GM12878 (cell line): ENCODE measurements at regions not wholly inside any gene's neighbourhood (a gene's known extent, or its start where the extent isn't known, plus 50 kb on each side); places are given as distances from the start of the nearest gene placed in this dataset.

Experiments
- ATAC-seq: fragments of 200-7000 bp; cut with Tn5 transposase; 3 replicates; pipeline ENCODE4 v1.9.1; 2020; ENCODE audit warnings: mild to moderate bottlenecking, moderate library complexity
- BruUV-seq: library from RNA; stranded (reverse); fragments of 400-500 nt; replicated peaks from 2 replicates; lab custom pipeline; 2021; lab: Mats Ljungman, UMichigan
- CTCF ChIA-PET: fragments of 300-600 bp; sonication (Branson Sonifier 250); formaldehyde crosslinking; extraction: SDS; loops from one replicate; lab custom pipeline; 2021; ENCODE audit warnings: inconsistent platforms; lab: Yijun Ruan, JAX
- POLR2A ChIA-PET: fragments of 350-600 bp; formaldehyde crosslinking; extraction: SDS; loops from one replicate; lab custom pipeline; 2021; ENCODE audit warnings: inconsistent platforms; lab: Charles Lee
- RAD21 ChIA-PET: fragments of 300-600 bp; sonication (Branson Sonifier 250); formaldehyde crosslinking; loops from one replicate; lab custom pipeline; 2023; ENCODE audit warnings: antibody characterized with exemption; ENCODE audit not compliant: unreplicated experiment; lab: Charles Lee
- SMC1A ChIA-PET: fragments of 300-600 bp; sonication (Branson Sonifier 250); formaldehyde crosslinking; loops from one replicate; lab custom pipeline; 2023; ENCODE audit not compliant: unreplicated experiment, uncharacterized antibody; lab: Charles Lee
- DNase-seq: peaks from one replicate; pipeline ENCODE4 v3.0.0-alpha.2; 2011; ENCODE audit warnings: low read depth, low spot score
- FAIRE-seq: peaks from 3 replicates; lab custom pipeline; 2011; peaks lifted over from hg19 to GRCh38; lab: Jason Lieb, UNC
- H2AFZ ChIP-seq: 2 replicates; pipeline ENCODE4 v1.6.0; 2011; ENCODE audit warnings: low read depth, low read length, control low read depth; ENCODE audit not compliant: control insufficient read depth
- H3K27ac ChIP-seq: 2 replicates; pipeline ENCODE4 v1.5.1; 2011; ENCODE audit warnings: control low read depth; ENCODE audit not compliant: control insufficient read depth, insufficient read depth
- H3K27me3 ChIP-seq, 2 experiments: replicated peaks in 1 of 2; 2 replicates each; pipeline versions ENCODE4 v1.6.0 to v1.6.1; 2011; ENCODE audit warnings: low read length in 1 of 2; ENCODE audit not compliant: control insufficient read depth in 2 of 2, insufficient read depth in 2 of 2
- H3K36me3 ChIP-seq, 2 experiments: 2 replicates each; pipeline ENCODE4 v1.5.1; 2011; ENCODE audit warnings: low read length in 1 of 2; ENCODE audit not compliant: control insufficient read depth in 2 of 2, insufficient read depth in 2 of 2
- H3K4me1 ChIP-seq: 2 replicates; pipeline ENCODE4 v1.6.1; 2011; ENCODE audit warnings: mild to moderate bottlenecking, low read length, moderate library complexity, mixed read lengths; ENCODE audit not compliant: control insufficient read depth, insufficient read depth
- H3K4me2 ChIP-seq: 2 replicates; pipeline ENCODE4 v1.6.0; 2011; ENCODE audit warnings: control low read depth; ENCODE audit not compliant: control insufficient read depth, insufficient read depth
- H3K4me3 ChIP-seq: fragments of 200-600 bp; sonication (generic); 2 replicates; pipeline ENCODE4 v1.5.1; 2016
- H3K79me2 ChIP-seq: 2 replicates; pipeline ENCODE4 v1.6.0; 2011; ENCODE audit warnings: low read length; ENCODE audit not compliant: control insufficient read depth, insufficient read depth
- H3K9ac ChIP-seq: 2 replicates; pipeline ENCODE4 v1.8.0; 2011; ENCODE audit warnings: low read length, control low read depth, mixed read lengths; ENCODE audit not compliant: control insufficient read depth, insufficient read depth
- H3K9me3 ChIP-seq: replicated peaks from 3 replicates; pipeline ENCODE4 v1.5.1; 2011; ENCODE audit warnings: mild to moderate bottlenecking, low read length; ENCODE audit not compliant: control insufficient read depth, insufficient read depth
- H4K20me1 ChIP-seq: 2 replicates; pipeline ENCODE4 v1.6.0; 2011; ENCODE audit not compliant: control insufficient read depth, insufficient read depth
- BMI1 ChIP-seq: fragments of 450-650 bp; IDR thresholded peaks from 2 replicates; pipeline ENCODE4 v1.6.1; 2016; ENCODE audit warnings: mild to moderate bottlenecking, moderate library complexity, borderline replicate concordance
- NFIC ChIP-seq: IDR thresholded peaks from 2 replicates; pipeline ENCODE4 v1.6.1; 2012; ENCODE audit warnings: low read depth, mild to moderate bottlenecking, inconsistent platforms, low read length, moderate library complexity
- PAX5 ChIP-seq: IDR thresholded peaks from 2 replicates; pipeline ENCODE4 v1.6.1; 2011; ENCODE audit warnings: low read depth, low read length, borderline replicate concordance
- POLR2AphosphoS5 ChIP-seq: IDR thresholded peaks from 2 replicates; pipeline ENCODE4 v1.6.1; 2011; ENCODE audit warnings: mild to moderate bottlenecking, low read length, inconsistent platforms
- SP1 ChIP-seq: IDR thresholded peaks from one replicate; pipeline ENCODE4 v1.6.1; 2011; ENCODE audit warnings: low read depth, low read length
- TAF1 ChIP-seq: IDR thresholded peaks from 2 replicates; pipeline ENCODE4 v1.6.1; 2011; ENCODE audit warnings: mild to moderate bottlenecking, low read depth, low read length, borderline replicate concordance
- ZBED1 ChIP-seq: IDR thresholded peaks from 2 replicates; pipeline ENCODE4 v1.6.1; 2016; ENCODE audit warnings: borderline replicate concordance
- WGBS: methylation state at CpG from one replicate; pipeline ENCODE4 v1.1.6; 2016; ENCODE audit warnings: low lambda C conversion rate; ENCODE audit not compliant: insufficient replicate concordance, insufficient coverage; ENCODE audit errors: missing lambda C conversion rate; 5-methylcytosine and 5-hydroxymethylcytosine counted together
- in situ Hi-C: fragments of 300-500 bp; cut with MboI; formaldehyde crosslinking; loops from 9 replicates; pipeline ENCODE4 v1.14.3; 2018; ENCODE audit warnings: mixed read lengths
- intact Hi-C: fragments of 100-400 bp; cut with micrococcal nuclease; formaldehyde crosslinking; loops from one replicate; pipeline ENCODE4 v1.14.2; 2022; ENCODE audit not compliant: unreplicated experiment
- TF ChIP-seq, protein P1 (sequence below): fragments of 450-650 bp; IDR thresholded peaks from 2 replicates; pipeline ENCODE4 v1.6.1; 2017; ENCODE audit warnings: low read depth, mild to moderate bottlenecking, moderate library complexity
- TF ChIP-seq, protein P2 (sequence below): fragments of 450-650 bp; conservative IDR thresholded peaks from 2 replicates; pipeline ENCODE4 v1.6.1; 2017; ENCODE audit warnings: mild to moderate bottlenecking, moderate library complexity
- TF ChIP-seq, protein P3 (sequence below): IDR thresholded peaks from 2 replicates; pipeline ENCODE4 v1.6.1; 2012; ENCODE audit warnings: low read depth, low read length, improper control_type of control experiment
- TF ChIP-seq, protein P4 (sequence below): fragments of 450-650 bp; IDR thresholded peaks from 2 replicates; pipeline ENCODE4 v1.6.1; 2016; ENCODE audit warnings: mild to moderate bottlenecking

DNA sequence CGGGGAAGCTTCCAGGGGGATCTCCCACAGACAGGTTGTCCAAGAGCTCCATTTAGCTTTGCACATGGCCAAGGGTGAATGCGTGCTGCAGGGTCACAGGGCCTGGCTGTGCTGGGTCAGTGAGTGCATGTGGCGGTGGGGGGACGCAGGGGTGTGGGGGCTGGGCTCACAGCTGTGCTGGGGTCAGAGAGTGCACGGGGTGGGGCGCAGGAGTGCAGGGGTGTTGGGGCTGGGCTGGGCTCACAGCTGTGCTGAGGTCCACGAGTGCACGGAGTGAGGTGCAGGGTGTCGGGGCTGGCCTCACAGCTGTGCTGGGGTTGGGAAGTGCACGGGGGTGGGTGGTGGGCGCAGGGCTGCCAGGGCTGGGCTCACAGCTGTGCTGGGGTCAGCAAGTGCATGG, 557.7 kb downstream of the BRD1 start:
- CTCF ChIA-PET = no interaction called here
- intact Hi-C loops (no loop called here), in situ Hi-C loops (no loop called here)

DNA sequence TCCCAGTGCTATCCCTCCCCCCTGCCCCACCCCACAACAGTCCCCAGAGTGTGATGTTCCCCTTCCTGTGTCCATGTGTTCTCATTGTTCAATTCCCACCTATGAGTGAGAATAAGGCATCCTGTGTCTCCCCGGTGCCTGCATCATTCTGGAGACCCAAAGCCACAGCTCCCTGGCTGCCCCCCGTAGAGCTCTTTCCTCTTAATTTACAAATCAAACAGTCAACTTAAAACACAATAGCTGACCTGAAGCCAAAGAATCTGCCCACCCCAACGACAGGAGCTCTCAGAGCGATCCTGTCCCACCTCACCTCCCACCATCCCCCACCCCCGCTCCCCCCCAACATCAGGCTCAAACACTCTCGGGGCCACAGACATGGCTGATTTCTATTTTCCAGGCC, 558.3 kb downstream of the BRD1 start:
- Histone ChIP-seq H3K4me1 (no peaks in the 10 kb centered on the region), H3K79me2 (no peaks in the 10 kb centered on the region), H3K9me3 (no peaks in the 10 kb centered on the region; the same call in 2 of the 3 replicates), H2AFZ (no peak overlapping the region), H3K27ac (no peak overlapping the region), H3K27me3 (no peaks in the 10 kb centered on the region), H4K20me1 (no peaks in the 10 kb centered on the region), H3K4me3 (no peak overlapping the region), H3K9ac (no peak overlapping the region), H3K4me2 (no peak overlapping the region), H3K36me3 (no peaks in the 10 kb centered on the region)
- ChIA-PET SMC1A (no interaction called here), POLR2A (no interaction called here), RAD21 (no interaction called here), CTCF (no interaction called here)
- ATAC-seq (no peak), FAIRE-seq (no peak), DNase-seq (no peak)
- in situ Hi-C loops (no loop called here), intact Hi-C loops (no loop called here)
- 2% methylated on average over 4 of the region's 6 CpGs for WGBS
- BruUV-seq = no TSS peak
- TF ChIP-seq TAF1 (no peak), NFIC (no peak), PAX5 (no peak), POLR2AphosphoS5 (no peak)
- TF ChIP-seq, protein P1, sequence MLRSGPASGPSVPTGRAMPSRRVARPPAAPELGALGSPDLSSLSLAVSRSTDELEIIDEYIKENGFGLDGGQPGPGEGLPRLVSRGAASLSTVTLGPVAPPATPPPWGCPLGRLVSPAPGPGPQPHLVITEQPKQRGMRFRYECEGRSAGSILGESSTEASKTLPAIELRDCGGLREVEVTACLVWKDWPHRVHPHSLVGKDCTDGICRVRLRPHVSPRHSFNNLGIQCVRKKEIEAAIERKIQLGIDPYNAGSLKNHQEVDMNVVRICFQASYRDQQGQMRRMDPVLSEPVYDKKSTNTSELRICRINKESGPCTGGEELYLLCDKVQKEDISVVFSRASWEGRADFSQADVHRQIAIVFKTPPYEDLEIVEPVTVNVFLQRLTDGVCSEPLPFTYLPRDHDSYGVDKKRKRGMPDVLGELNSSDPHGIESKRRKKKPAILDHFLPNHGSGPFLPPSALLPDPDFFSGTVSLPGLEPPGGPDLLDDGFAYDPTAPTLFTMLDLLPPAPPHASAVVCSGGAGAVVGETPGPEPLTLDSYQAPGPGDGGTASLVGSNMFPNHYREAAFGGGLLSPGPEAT = no peak
- TF ChIP-seq, protein P2, sequence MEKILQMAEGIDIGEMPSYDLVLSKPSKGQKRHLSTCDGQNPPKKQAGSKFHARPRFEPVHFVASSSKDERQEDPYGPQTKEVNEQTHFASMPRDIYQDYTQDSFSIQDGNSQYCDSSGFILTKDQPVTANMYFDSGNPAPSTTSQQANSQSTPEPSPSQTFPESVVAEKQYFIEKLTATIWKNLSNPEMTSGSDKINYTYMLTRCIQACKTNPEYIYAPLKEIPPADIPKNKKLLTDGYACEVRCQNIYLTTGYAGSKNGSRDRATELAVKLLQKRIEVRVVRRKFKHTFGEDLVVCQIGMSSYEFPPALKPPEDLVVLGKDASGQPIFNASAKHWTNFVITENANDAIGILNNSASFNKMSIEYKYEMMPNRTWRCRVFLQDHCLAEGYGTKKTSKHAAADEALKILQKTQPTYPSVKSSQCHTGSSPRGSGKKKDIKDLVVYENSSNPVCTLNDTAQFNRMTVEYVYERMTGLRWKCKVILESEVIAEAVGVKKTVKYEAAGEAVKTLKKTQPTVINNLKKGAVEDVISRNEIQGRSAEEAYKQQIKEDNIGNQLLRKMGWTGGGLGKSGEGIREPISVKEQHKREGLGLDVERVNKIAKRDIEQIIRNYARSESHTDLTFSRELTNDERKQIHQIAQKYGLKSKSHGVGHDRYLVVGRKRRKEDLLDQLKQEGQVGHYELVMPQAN = no peak

More for the DNA sequence above, 557.7 kb downstream of the BRD1 start:
- Histone ChIP-seq H3K36me3 (no peaks in the 10 kb centered on the region), H3K79me2 (no peaks in the 10 kb centered on the region), H3K9ac (no peak overlapping the region), H2AFZ (no peak overlapping the region), H3K4me2 (no peak overlapping the region), H3K4me1 (no peaks in the 10 kb centered on the region), H3K27ac (no peak overlapping the region), H3K4me3 (no peak overlapping the region), H3K9me3 (no peaks in the 10 kb centered on the region; the same call in 2 of the 3 replicates), H3K27me3 (no peaks in the 10 kb centered on the region), H4K20me1 (no peaks in the 10 kb centered on the region)
- TF ChIP-seq ZBED1 = no peak
- TF ChIP-seq BMI1 = no peak
- TF ChIP-seq SP1 = no peak
- TF ChIP-seq, protein P3, sequence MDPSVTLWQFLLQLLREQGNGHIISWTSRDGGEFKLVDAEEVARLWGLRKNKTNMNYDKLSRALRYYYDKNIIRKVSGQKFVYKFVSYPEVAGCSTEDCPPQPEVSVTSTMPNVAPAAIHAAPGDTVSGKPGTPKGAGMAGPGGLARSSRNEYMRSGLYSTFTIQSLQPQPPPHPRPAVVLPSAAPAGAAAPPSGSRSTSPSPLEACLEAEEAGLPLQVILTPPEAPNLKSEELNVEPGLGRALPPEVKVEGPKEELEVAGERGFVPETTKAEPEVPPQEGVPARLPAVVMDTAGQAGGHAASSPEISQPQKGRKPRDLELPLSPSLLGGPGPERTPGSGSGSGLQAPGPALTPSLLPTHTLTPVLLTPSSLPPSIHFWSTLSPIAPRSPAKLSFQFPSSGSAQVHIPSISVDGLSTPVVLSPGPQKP = no peak
- no peak for TF ChIP-seq NFIC
- TF ChIP-seq, protein P4, sequence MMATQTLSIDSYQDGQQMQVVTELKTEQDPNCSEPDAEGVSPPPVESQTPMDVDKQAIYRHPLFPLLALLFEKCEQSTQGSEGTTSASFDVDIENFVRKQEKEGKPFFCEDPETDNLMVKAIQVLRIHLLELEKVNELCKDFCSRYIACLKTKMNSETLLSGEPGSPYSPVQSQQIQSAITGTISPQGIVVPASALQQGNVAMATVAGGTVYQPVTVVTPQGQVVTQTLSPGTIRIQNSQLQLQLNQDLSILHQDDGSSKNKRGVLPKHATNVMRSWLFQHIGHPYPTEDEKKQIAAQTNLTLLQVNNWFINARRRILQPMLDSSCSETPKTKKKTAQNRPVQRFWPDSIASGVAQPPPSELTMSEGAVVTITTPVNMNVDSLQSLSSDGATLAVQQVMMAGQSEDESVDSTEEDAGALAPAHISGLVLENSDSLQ = no peak
- BruUV-seq = no TSS peak
- DNase-seq (no peak), ATAC-seq (no peak), FAIRE-seq (no peak)
- SMC1A ChIA-PET = no interaction called here
- 3% methylated on average over 2 of the region's 11 CpGs for whole genome bisulfite sequencing
- POLR2A ChIA-PET = no interaction called here
- RAD21 ChIA-PET = no interaction called here
